NCI-H446 treated with DMSO at 0.1 percent for 48 hours (cell line): ENCODE measurements at regions not wholly inside any gene's neighbourhood (a gene's known extent, or its start where the extent isn't known, plus 50 kb on each side); places are given as distances from the start of the nearest gene placed in this dataset.
"Not testable (repeated sequence)": the region's sequence is repeated elsewhere in the genome, so short reads cannot be mapped to it uniquely, and the experiment has no call there.

Experiments
- DNase-seq: peaks from one replicate; lab custom pipeline; 2025; lab: John Stamatoyannopoulos, UW

DNA sequence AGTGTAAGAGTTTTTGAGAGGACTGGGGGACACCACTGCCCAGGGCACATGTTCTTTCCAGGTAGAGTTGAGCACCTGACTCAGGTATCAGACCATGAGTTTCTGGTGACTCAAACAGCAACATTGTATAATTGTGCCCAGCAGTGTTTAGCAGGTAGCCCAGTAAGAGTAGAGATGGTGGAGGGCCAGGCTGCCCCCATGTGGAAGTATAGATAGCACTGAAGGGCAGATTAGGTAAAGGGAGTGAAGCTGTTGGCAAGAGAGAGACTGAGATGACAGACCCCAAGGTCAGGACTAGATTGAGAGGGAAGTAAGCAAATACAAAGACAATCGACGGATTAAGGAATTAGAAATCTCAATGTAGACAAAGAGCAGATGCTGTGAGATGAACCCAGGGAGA is 74.6 kb downstream of the TRIM42 start:
- DNase-seq: no peak

DNA sequence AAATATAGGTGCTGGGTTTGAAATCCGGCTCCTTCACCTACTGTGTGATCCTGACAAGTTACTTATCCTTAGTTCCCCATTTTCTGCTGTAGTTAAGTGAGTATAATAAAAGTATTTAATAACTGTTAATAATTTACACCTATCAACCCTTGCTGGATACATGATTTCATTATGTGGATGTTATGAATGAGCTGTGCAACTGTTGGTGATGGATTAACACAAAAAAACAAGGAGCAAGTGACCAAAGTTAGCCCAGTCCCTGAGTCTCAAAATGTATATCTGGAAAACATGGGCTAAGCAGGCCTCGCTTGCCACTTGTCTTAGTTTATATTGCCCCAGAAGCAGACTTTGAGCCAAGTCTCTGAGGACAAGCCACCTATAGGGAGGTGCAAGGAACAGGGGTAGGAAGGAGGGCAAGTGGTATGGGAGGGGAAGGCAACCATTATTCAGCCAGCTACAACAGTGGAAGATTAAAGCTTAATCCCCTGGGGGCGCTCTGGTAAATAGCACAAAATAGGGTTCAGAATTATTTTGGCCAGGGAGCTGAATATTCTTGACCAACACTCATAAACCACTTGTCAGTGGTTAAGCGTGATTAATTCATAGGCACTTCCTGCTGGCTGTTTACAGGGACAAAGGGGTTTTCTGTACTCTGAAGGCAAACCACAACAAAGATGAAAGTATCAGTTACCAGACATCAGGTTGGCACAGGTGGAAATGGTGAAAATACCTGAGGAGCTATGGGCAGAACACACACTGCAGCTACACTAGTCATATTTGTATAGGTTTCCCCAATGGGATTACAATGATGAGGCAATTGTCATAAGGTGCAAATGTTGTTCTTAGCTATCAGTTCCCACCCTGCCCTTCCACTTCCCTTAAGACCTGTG is 76.2 kb downstream of the TRIM42 start:
- DNase-seq: no peak

DNA sequence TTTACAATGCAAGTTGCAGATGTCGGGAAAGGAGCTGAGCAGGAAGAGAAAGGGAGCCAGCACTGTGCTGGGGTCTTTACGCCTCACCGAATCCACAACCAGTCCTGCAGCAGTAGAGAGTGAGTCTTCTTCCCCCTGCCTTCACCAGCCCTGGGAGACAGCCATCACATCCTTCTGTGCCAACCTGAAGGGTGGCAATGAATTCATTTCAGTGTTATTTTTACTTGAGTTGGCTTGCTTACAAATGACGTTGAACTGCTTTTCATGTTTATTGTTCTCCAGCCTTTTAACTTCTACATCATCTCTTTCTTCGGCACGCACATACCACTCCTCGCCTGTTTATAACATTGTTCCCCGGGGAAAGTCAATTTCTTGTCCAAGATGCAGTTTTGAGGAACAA is 77.1 kb downstream of the TRIM42 start:
- no peak for DNase-seq

DNA sequence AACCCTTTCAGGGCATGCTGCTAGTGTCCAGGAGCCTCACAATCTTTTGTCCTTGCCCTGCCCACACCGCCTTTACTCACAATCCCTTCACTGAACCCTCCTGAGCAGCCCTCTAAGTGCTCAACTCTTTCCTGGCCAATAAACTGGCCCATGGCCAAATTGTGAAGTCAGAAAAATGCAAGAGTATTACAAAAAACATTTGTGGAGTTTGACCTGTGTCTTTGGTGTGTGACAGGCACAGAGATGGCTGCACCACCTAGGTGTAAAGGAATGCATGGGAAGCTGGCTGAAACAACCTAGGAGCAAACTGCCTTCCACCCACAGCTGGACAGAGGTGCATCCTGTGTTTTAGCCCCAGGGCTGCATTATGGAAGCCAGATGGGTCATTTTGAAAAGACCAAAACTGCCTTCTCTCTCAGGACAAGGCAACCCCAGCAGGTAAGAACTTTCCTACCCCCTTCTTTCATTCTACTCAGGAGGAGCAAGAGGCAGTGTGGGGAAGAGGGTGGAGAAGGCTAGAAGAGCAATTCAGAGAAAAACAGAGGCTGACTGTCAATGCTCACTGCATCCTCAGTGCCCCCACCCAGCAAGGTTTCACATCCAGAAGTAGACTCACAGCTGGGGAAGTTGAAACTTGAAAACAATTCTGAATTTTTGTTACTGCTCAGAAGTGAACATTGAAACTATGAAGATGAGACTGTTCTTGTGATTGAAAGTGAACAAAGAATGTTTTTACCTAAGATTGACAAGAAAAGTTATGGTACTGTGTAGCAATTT is 78.6 kb downstream of the TRIM42 start:
- DNase-seq: no peak

DNA sequence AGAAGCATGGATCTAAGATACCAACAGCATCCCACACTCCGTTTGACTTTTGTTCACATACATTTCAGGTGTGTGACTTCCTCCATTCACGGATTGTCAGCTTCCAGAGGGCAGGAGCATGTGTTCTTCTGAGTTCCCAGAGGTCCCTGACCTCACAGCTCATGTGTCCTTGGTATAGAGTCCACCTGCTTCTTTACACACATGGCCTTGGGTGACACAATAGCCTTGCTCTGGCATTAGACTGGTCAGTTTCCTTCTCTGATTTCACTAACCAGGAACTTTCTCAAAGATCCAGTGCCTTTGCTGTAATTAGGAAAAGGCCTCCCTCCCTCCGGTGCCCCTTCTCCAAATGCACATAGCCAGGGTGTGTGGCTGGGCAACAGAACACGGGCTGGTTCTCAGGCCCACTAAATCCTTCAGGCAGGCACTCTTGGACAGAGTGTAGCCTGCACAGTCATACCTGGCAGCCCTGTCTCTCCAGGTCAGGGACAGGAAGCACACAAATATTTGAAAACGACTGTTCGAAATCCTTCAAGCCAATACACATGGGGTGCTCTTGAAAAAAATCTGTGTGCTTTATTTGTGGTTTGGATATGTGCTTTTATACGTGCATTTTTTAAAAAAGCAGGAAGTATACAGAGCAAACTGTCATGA is 81.1 kb downstream of the TRIM42 start:
- DNase-seq: no peak

DNA sequence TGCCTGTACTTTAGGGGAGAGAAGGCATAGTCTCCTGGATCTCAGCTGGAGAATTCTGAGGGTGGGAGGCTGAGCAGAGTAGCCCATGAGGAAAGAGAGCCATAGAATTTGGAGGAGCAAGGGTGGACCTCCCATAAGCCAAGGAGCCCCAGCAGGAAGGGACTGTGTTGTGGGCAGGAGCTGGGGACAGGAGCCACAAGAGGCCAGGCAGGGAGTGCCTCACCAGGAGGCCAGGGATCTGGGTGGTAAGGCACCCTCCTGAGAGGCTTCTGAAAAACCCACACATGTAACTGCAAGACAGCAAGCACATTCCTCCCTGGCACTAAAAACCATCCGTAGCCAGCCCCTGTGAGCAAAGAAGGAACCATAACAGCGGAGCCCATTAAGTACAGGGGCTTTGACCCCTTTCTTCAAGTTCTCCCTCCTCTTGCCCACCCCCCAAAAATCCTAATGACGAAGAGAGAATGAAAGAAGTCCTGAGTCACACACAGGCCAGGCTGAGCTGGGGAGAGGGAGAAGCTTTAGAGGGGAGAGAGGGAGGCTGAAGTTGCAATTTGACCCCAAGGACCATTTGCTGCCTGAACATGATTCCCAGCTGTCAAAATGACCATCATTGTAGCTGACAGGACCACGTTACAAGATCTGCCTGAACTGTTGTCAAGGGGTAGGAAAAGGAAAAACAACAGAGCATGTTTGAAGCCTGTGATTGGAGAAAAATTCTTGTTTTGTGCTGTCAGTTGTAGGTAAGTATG is 82.6 kb downstream of the TRIM42 start:
- DNase-seq: no peak

DNA sequence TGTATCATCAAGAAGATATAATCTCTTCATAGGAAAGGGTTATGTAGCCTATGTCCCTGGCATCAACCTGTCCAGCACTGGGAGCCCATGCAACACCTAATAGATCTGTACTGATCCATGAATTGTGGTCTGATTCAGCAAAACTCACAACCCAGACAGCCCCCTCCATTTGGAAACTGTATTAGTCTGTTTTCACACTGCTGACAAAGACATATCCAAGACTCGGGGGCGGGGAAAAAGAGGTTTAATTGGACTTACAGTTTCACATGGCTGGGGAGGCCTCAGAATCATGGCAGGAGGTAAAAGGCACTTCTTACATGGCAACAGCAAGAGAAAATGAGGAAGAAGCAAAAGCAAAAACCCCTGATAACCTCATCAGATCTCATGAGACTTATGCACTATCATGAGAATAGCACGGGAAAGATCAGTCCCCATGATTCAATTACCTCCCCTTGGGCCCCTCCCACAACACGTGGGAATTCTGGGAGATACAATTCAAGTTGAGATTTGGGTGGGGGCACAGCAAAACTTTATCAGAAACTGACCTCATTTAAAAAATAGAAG is 83.3 kb downstream of the TRIM42 start:
- DNase-seq: no peak

DNA sequence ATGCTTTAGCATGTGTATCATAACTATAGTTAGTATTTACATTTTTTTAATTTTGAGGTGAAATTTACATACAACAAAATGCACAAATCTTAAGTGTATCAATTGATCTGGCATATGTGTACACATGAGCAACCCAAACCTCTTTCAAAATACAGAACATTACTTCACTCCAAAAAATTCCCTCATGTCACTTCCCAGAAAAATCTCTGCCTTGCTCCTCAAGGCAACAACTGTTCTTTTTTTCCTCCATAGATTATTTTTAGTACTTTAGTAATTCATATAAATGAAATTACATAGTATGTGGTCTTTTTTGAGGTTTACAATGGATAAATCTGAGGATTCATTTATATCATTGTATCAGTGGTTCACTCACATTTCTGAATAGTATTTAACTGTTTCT is 84.9 kb downstream of the TRIM42 start:
- DNase-seq: no peak

DNA sequence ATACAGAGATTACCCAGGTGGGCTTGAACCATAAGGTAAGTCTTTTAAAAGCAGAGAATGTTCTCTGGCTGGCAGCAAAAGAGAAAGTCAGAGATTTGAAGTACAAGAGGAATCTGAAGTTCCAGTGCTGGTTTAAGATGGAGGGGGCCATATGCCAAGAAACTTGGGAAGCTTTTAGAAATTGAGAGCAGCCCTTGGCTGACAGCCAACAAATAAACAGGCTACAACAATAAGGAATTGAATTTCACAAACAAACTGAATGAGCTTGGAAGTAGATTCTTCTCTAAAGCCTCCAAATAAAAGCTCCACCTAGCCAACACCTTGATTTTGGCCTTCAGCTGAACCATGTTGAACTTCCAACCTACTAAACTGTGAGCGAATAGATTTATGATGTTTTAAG is 85.7 kb downstream of the TRIM42 start:
- no peak for DNase-seq

DNA sequence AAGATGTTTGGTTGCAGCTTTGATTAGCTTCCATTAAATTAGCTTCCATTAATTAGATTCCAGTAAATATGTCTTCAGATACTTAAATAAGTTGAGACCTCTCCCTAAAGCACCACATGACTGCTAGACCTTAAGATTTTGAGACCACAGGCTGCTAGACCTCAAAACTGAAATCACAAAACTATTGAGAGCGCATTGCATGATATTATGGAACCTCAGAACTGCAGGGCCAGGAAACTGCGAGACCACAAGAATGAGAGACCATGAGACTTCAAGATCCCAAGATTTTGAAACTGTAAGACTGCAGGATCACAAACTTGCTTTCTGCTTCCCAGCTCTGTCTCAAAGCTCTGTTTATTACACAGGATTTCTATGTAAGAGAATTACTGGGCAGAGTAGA is 87.4 kb downstream of the TRIM42 start:
- DNase-seq: no peak

DNA sequence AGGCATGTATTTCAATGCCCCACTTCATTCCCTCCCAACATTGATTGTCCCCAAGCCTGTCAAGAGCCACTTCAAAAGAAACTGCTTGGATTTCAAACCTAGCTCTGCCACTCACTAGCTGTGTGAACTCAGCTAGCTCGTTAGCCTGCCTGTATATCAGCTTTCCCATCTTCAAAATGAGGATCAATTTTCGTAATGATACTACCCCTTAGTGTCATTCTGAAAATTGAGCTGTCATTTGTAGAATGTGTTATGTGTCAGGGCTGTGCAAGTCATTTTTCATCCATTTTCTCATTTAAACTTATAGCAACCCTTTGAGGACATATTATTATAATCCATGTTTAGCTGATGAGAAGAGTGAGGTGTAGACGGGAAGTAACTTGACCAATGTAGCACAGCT is 88.6 kb downstream of the TRIM42 start:
- no peak for DNase-seq

DNA sequence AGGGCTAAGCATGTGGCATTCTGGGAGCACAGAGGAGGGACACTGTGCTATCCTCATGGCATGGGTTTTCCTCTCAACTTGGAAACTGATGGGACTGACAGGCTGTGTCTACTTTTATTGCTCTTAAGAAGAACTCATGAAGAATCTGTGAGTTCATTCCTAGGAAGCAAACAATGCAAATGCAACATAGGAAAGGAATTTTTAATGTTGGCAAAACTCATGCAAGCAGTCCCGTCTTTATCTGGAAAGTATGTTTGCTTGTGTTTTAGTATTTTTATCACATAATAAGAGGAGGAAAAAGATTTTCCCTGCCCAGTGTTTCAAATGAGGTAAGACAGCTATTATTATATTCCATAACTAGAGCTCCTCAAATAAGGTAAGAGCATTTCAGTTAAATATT is 89.7 kb downstream of the TRIM42 start:
- DNase-seq: no peak

DNA sequence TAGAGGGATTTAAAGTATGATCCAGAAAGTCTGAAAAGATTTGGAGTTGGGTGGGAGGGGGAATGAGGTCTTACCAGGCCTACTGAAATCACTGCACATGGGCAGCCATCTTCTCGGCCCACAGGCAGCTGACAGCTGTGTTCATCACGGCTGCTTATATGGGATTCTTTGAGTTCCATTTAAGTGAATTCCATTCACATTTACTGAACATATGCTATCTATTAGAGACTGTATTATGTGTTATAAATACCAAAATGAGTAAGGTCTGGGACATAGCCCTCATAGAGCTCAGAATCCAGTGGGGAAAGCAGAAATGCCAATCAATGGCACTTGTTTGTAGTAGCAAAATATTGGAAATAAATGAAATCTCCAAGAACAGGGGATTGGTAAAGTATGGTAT is 91.1 kb downstream of the TRIM42 start:
- no peak for DNase-seq

DNA sequence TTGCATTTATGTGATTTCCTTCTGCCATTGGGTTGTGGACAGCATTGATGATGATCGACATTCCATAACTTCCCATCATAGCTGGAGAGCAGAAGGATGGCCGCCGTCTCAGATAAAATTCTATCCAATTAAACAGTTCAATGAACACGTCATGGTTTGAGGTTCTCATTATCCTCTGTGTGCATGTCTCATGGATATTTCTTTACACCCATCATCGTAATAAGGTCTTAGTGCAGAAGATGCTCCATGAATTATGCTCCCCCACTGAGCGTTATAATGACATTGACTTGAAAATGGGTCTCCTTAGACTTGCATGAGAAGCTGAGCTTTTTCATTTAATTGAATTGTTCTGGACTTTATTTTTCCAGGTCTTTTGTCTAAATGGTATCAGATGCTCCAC is 92.1 kb downstream of the TRIM42 start:
- no peak for DNase-seq

DNA sequence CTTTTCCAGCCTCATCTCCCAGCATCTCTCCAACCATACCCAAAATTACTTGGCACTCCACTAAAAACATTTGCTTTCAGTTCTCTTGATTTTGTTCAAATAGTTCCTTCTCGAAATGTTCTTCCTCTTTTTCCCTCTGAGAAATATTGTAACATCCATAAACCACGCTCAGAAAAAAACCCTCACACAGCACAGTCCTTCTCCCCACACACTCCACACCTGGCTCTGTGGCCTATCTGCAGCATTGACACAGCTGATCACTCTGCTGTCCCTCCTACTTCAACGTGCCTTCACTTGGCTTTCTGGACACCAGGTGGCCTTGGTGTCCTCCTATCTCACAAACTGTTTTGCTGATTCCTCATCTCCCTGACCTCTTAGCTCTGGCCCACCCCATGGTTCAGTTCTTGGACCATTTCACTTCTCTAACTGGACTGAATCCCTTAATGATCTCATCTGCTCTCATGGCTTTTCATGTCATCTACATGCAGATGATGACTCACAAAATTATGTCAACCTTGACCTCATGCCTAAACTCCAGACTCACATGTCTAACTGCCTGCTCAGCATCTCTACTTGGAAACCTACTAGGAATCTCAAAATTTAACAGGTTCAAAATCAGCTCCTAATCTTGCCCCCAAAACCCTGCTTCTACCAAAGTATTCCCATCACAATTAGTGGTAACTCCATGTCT is 93.3 kb downstream of the TRIM42 start:
- DNase-seq: no peak

DNA sequence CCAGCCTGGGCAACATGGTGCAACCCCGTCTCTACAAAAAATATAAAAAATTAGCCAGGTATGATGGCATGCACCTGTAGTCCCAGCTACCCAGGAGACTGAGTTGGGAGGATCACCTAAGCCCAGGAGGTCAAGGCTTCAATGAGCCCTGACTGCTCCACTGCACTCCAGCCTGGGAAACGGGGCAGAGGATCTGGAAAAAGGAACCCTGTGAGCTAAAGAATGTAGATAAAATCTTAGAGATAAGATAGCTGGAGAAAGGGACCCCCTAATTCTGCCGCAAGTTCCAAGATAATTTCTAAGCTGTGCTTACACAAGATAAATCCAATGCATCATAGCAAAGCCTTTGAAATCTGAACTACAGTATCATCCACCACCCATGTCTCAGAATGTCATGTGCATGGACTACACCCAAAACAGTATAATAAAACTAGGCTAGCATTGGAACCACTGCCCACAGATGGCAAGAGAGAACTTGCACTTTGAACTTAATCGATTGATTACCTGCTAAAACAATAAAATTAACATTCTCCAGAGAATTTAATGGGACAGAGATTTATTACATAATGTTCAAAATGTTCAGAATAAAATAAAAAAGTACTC is 99.9 kb downstream of the TRIM42 start:
- no peak for DNase-seq

DNA sequence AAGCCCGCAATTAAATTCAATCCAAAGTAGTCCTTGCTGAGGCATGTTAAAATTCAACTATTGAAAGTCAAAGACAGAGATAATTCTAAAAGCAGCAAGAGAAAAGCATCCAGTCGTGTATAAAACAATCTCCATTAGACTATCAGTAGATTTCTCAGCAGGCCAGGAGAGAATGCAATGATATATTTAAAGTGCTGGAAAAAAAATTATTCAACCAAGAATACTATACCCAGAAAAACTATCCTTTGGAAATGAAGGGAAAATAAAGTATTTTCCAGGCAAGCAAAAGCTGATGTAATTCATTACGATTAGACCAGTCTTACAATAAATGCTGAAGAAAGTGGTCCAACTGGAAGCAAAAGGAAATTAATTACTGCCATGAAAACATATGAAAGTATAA is 113.5 kb downstream of the TRIM42 start:
- DNase-seq: no peak

DNA sequence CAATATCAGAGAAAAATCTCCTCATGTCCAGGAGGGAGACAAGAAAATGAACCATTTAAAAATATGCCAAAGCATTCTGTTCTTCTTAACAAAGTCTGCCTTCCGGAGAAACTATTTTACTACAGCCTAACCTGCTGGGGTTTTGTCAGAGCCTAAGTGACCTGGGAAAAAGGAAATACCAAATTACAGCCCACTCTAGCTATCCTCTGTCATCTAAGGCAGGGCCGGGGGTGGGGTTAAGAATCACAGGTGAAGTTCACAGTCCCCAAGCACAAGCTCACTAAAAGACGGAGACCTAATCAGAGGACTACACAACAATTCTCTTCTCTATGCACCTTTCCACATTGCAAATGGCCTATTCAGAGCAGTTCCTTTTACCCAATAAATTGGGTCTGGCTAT is 116.6 kb downstream of the TRIM42 start:
- no peak for DNase-seq

DNA sequence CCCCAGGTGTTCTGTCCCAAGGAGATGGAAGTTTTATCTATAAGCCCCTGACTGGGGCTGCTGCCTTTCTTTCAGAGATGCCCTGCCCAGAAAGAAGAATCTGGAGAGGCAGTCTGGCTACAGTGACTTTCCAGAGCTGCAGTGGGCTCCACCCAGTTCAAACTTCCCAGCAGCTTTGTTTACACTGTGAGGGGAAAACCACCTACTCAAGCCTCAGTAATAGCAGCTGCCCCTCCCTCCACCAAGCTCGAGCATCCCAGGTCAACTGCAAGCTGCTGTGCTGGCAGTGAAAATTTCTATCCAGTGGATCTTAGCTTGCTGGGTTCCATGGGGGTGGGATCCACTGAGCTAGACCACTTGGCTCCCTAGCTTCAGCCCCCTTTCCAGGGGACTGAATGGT is 125.0 kb downstream of the TRIM42 start:
- DNase-seq: not testable (repeated sequence)

DNA sequence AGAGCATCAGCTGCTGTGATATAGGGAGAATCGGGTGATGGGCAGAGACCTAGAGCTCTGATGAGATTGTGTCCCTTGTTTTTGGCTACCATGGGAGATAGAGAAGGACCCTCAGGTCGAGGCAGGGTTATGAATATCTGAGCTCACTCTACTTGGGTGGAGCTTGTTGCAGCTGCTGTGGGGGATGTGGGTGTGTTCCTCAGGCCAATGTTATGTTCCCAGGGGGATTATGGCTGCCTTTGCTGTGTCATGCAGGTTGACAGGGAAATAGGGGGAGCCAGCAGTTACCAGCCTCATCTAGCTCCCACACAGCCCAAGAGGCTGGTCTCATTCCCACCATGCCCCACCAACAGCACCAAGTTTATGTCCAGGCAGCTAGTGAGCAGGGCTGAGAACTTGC is 131.5 kb downstream of the TRIM42 start:
- DNase-seq: no peak
